Progenitor cell of endocrine pancreas (in vitro differentiated cells): ENCODE measurements at regions not wholly inside any gene's neighbourhood (a gene's known extent, or its start where the extent isn't known, plus 50 kb on each side); places are given as distances from the start of the nearest gene placed in this dataset.

Source experiments
- DNase-seq: peaks from one replicate; pipeline ENCODE4 v3.0.0; 2021; ENCODE audit warnings: low spot score; ENCODE audit not compliant: unreplicated experiment
- H3K27ac Mint-ChIP-seq: 2 replicates; pipeline ENCODE4 v1.8.0; 2021; ENCODE audit warnings: mild to moderate bottlenecking, moderate library complexity, mixed read lengths
- H3K27me3 Mint-ChIP-seq: 2 replicates; pipeline ENCODE4 v1.8.0; 2021; ENCODE audit warnings: mixed read lengths
- H3K36me3 Mint-ChIP-seq: 2 replicates; pipeline ENCODE4 v1.8.0; 2022; ENCODE audit warnings: mixed read lengths; ENCODE audit not compliant: insufficient read depth
- H3K4me1 Mint-ChIP-seq: 2 replicates; pipeline ENCODE4 v1.8.0; 2021; ENCODE audit warnings: low read depth, mixed read lengths
- H3K4me3 Mint-ChIP-seq: 2 replicates; pipeline ENCODE4 v1.8.0; 2021; ENCODE audit warnings: low read depth, mild to moderate bottlenecking, moderate library complexity, mixed read lengths
- H3K9me3 Mint-ChIP-seq: 2 replicates; pipeline ENCODE4 v1.8.0; 2021; ENCODE audit warnings: low read depth, mixed read lengths
- TF ChIP-seq, protein P1 (sequence below): fragments of 200-600 bp; sonication (generic); IDR thresholded peaks from one replicate; pipeline ENCODE4 v1.5.0; 2021; ENCODE audit warnings: antibody characterized with exemption, mild to moderate bottlenecking; ENCODE audit not compliant: unreplicated experiment

DNA sequence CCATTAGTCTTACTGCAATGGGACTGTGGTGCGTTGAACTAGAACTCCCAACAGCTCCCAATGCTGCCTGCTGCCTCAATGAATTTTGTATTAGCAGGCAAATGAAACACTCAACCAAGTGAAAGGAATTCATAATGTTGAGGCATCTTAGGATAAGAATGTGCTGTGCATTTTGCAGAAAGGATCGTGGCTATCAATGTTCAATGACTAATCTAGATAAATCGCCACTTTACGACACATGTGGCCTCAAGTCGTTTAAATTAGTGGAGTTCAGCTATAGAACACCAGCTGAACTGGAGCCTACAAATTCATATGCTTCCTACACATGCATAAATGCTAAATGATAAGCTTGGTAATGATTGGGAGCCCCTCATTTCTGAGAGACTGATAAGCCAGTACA lies 318.4 kb downstream of the PSAT1 start:
- Mint-ChIP-seq H3K4me3 (no peak overlapping the region), H3K27me3 (peaks cover 25% of the 10 kb centered on the region), H3K9me3 (no peaks in the 10 kb centered on the region), H3K4me1 (no peaks in the 10 kb centered on the region), H3K36me3 (no peaks in the 10 kb centered on the region), H3K27ac (no peak overlapping the region)
- TF ChIP-seq, protein P1, sequence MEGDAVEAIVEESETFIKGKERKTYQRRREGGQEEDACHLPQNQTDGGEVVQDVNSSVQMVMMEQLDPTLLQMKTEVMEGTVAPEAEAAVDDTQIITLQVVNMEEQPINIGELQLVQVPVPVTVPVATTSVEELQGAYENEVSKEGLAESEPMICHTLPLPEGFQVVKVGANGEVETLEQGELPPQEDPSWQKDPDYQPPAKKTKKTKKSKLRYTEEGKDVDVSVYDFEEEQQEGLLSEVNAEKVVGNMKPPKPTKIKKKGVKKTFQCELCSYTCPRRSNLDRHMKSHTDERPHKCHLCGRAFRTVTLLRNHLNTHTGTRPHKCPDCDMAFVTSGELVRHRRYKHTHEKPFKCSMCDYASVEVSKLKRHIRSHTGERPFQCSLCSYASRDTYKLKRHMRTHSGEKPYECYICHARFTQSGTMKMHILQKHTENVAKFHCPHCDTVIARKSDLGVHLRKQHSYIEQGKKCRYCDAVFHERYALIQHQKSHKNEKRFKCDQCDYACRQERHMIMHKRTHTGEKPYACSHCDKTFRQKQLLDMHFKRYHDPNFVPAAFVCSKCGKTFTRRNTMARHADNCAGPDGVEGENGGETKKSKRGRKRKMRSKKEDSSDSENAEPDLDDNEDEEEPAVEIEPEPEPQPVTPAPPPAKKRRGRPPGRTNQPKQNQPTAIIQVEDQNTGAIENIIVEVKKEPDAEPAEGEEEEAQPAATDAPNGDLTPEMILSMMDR, result no peak
- DNase-seq, result no peak

DNA sequence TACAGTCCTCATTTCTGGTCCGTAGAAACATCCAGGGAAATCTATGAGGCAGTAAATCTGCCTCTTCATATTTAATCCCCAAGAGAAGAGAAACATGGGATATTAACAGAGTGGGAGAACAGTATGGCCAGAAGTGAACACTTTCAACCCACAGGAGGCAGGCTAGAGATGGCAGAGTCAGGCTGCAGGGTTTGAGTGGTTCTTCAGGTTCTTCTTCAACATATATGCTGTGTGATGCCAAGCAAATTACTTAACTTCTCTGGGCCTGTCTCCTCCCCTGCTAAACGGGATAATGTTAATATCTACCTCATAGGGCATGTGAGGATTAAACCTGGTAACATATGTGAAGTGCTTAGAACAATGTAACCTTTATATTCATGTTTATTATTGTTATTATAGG lies 321.8 kb downstream of the PSAT1 start:
- H3K27ac Mint-ChIP-seq, result no peak overlapping the region
- DNase-seq, result no peak
- no peaks in the 10 kb centered on the region for H3K4me1 Mint-ChIP-seq
- H3K36me3 Mint-ChIP-seq, result no peaks in the 10 kb centered on the region
- TF ChIP-seq, protein P1, result no peak
- no peaks in the 10 kb centered on the region for H3K9me3 Mint-ChIP-seq
- no peak overlapping the region for H3K4me3 Mint-ChIP-seq
- H3K27me3 Mint-ChIP-seq, result peaks cover 18% of the 10 kb centered on the region

DNA sequence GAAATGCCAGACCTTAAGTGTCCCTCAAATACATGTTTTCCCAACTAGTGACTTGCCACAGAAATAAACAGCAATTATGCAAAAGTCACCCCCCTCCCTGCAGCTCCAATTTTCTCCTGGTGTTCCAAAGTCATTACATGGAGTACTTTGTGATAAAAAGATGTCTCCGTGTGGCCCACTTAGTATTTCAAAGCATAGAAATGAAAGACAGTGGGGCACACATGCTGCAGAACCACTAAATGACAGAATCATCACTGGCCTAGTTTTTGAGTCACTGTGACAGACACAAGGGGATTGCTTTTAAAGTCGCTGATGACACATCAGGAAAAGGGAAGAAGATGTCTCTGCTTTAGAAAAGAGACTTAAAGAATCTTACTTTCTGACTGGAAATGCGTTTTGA lies 323.4 kb downstream of the PSAT1 start:
- Mint-ChIP-seq H3K9me3 (no peaks in the 10 kb centered on the region), H3K27me3 (peaks cover 11% of the 10 kb centered on the region), H3K27ac (no peak overlapping the region), H3K4me3 (no peak overlapping the region), H3K36me3 (no peaks in the 10 kb centered on the region), H3K4me1 (no peaks in the 10 kb centered on the region)
- DNase-seq, result no peak
- TF ChIP-seq, protein P1, result no peak

DNA sequence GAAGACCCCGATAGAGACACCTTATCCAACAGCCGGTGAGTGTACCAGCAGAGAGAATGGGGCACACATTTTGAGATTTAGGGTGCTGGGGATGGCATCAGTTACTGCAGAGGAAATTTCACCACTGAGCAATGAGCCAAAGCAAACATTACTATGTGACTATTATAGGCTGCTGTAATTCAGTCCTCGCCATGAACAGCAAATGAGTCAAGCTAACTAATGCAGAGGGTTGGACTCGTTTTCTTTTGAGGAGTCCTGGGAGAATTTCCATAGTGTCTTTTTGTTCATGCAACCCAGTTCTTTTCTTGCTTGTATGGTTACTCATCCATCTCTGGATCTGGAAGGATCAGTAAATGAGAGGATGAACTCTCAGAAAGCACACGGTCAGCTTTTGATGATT lies 323.8 kb downstream of the PSAT1 start:
- no peaks in the 10 kb centered on the region for H3K4me1 Mint-ChIP-seq
- no peak overlapping the region for H3K27ac Mint-ChIP-seq

DNA sequence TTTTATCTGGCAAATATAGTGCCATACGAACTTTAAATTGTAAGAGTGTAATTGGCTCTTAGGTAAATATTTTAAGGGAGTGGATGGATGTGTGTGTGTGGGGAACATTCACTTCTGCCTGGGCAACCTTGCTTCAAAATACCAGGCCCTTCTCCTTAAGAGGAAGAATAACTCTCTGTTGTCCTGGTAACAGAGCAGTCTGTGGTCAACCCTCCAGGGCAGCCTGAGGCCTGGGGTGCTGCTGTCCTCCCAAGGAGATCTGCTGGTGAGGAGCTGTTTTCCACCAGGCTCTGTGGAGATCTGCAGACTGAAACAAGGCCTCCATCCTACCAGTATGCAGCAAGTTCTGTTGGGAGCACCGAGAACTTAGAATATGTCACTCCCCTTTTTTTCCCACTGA lies 325.2 kb downstream of the PSAT1 start:
- Mint-ChIP-seq H3K36me3 (no peaks in the 10 kb centered on the region), H3K27me3 (peaks cover 11% of the 10 kb centered on the region), H3K4me1 (no peaks in the 10 kb centered on the region), H3K27ac (no peak overlapping the region), H3K4me3 (no peak overlapping the region), H3K9me3 (no peaks in the 10 kb centered on the region)
- no peak for DNase-seq
- TF ChIP-seq, protein P1, result no peak

More for the DNA sequence above, 323.8 kb downstream of the PSAT1 start:
- Mint-ChIP-seq H3K27me3 (peaks cover 11% of the 10 kb centered on the region), H3K4me3 (no peak overlapping the region), H3K36me3 (no peaks in the 10 kb centered on the region), H3K9me3 (no peaks in the 10 kb centered on the region)
- TF ChIP-seq, protein P1, result no peak
- DNase-seq, result no peak
